Transverse colon (tissue), 3 donors: ENCODE measurements at regions not wholly inside any gene's neighbourhood (a gene's known extent, or its start where the extent isn't known, plus 50 kb on each side); places are given as distances from the start of the nearest gene placed in this dataset.

Experiments used
- POLR2A ChIP-seq: fragments of 450-650 bp; IDR thresholded peaks from one replicate; pipeline ENCODE4 v1.6.1; 2016; ENCODE audit warnings: antibody characterized with exemption, mild to moderate bottlenecking, moderate library complexity
- TF ChIP-seq, protein P1 (sequence below), 5 experiments: fragments of 200-600 bp in 3 of 5; fragments of 450-650 bp in 2 of 5; sonication (generic) in 3 of 5; IDR thresholded peaks; 1 replicate in 2 of 5; 2 replicates in 3 of 5; pipeline ENCODE4 v1.5.1; 2016 to 2017; ENCODE audit warnings: antibody characterized with exemption in 5 of 5, inconsistent platforms in 3 of 5, mild to moderate bottlenecking in 2 of 5, moderate library complexity in 1 of 5

GRCh38 chr2:47256416-47257087 is 80.2 kb upstream of the CALM2 start:
- TF ChIP-seq, protein P1, sequence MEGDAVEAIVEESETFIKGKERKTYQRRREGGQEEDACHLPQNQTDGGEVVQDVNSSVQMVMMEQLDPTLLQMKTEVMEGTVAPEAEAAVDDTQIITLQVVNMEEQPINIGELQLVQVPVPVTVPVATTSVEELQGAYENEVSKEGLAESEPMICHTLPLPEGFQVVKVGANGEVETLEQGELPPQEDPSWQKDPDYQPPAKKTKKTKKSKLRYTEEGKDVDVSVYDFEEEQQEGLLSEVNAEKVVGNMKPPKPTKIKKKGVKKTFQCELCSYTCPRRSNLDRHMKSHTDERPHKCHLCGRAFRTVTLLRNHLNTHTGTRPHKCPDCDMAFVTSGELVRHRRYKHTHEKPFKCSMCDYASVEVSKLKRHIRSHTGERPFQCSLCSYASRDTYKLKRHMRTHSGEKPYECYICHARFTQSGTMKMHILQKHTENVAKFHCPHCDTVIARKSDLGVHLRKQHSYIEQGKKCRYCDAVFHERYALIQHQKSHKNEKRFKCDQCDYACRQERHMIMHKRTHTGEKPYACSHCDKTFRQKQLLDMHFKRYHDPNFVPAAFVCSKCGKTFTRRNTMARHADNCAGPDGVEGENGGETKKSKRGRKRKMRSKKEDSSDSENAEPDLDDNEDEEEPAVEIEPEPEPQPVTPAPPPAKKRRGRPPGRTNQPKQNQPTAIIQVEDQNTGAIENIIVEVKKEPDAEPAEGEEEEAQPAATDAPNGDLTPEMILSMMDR (IDR thresholded peaks at IDR 0.05) = no peak
- TF ChIP-seq POLR2A = no peak
